LNCaP clone FGC (cell line): ENCODE measurements at regions not wholly inside any gene's neighbourhood (a gene's known extent, or its start where the extent isn't known, plus 50 kb on each side); places are given as distances from the start of the nearest gene placed in this dataset.

Source experiments
- DNase-seq: peaks from one replicate; pipeline ENCODE4 v3.0.0-alpha.2; 2011; ENCODE audit warnings: low read depth
- H3K4me3 ChIP-seq: 2 replicates; pipeline ENCODE4 v1.5.1; 2011; ENCODE audit warnings: mild to moderate bottlenecking, low read depth, low read length, control low read depth
- TF ChIP-seq, protein P1 (sequence below): IDR thresholded peaks from 2 replicates; pipeline ENCODE4 v1.5.1; 2012; ENCODE audit warnings: mild to moderate bottlenecking; ENCODE audit not compliant: control insufficient read depth, insufficient read depth; ENCODE audit errors: extremely low read depth

DNA sequence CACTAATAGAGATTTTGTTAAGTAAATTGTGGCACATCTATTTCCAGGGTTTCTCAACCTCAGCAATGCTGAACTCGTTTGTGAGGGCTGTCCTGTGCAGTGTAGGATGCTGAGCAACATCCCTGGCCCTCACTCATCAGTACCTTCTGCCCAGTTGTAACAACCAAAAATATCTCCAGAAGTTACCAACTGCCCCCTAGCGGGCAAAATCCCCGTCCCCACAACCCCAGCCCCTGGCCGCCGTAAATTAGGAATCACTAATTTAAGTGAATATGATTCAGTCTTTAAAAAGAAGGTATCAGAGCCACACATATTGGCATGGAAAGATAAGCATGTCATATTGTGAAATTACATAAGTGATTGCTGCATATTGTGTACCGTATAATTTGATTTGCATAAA, 123.4 kb downstream of the ASB9 start:
- TF ChIP-seq, protein P1, sequence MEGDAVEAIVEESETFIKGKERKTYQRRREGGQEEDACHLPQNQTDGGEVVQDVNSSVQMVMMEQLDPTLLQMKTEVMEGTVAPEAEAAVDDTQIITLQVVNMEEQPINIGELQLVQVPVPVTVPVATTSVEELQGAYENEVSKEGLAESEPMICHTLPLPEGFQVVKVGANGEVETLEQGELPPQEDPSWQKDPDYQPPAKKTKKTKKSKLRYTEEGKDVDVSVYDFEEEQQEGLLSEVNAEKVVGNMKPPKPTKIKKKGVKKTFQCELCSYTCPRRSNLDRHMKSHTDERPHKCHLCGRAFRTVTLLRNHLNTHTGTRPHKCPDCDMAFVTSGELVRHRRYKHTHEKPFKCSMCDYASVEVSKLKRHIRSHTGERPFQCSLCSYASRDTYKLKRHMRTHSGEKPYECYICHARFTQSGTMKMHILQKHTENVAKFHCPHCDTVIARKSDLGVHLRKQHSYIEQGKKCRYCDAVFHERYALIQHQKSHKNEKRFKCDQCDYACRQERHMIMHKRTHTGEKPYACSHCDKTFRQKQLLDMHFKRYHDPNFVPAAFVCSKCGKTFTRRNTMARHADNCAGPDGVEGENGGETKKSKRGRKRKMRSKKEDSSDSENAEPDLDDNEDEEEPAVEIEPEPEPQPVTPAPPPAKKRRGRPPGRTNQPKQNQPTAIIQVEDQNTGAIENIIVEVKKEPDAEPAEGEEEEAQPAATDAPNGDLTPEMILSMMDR, result peak; percentile 45
- no peak overlapping the region for H3K4me3 ChIP-seq
- DNase-seq, result no peak

DNA sequence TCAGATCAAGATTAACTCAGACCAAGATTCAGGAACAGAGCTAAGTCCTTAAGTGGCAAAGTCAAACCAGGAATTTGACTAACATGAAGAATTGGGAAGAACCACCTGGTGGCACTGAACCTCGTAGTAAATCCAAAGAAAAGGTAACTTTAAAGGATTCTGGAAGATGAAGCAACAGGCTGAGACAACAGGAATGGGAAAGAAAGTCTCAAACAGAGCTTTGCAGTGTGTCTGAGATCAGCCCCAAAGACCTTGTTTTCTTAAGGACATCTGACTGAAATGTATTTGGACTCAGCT, 126.1 kb downstream of the ASB9 start:
- H3K4me3 ChIP-seq, result no peak overlapping the region
- DNase-seq, result no peak

DNA sequence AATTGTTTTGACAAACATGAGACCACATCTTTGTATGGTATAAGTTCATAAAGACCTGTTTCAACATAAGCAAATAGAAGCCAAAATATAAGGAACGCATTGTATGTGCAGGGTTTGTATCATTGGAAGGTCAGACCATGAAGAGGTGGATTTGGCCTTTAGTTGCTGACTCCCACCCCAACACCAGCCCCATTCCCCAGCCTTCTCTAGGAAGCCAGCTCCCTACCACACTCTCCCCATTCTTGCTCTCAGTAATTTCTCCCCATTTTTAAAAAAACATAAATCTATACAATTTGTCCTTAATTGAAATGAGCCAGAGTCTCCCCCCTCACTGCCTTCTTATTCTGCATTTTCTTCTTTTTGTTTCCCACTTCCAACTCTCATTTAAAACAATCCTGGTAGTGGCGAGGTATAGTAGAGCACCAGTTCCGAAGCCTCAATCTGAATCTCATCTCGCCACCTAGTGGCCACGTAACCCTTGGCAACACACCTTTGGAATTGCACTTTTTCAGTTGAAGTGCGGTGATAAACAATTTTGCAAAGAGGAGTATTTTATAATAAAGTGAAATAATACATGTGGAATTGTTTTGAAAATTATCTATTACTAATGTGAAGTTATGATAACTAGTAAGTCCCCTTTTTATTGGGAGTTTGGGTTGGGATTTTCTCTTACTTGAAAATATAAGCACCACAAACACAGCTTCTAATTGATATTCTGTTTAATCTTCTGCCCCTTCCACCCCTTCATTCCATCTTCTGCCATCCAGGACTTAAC, 126.6 kb downstream of the ASB9 start:
- no peak overlapping the region for H3K4me3 ChIP-seq
- DNase-seq, result no peak
- TF ChIP-seq, protein P1, result peak; percentile 68

More for the DNA sequence above, 126.1 kb downstream of the ASB9 start:
- TF ChIP-seq, protein P1, result no peak

DNA sequence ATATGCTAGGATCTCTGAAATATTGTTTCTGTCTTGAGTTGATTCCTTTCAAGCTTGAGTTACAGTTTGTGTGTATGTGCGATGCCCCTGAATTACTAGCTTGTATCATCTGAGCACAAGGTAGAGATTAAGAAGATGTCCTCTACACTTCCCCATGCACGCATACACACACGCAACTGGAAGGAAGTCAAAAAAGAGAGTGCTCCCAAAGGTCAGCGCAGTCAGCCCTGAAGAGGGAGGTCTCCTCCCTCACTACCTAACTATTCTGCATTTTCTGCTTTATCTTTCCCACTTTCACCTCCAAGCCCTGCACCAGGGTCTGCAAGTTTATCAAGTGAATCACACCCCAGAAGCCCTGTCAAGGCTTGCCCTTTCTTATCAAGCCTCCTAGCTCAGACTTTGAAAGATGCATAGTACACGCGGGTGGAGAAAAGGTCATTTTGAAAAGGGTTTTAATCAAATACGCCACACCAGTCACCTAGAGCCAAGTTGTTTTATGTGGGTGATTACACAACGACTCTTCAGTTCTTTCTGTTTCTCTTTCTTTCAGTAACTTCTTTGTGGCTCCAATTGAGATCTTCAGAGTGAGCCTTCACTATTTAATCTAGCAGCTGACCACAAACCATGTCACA, 127.7 kb downstream of the ASB9 start:
- TF ChIP-seq, protein P1, result no peak
- DNase-seq, result no peak
- no peak overlapping the region for H3K4me3 ChIP-seq

DNA sequence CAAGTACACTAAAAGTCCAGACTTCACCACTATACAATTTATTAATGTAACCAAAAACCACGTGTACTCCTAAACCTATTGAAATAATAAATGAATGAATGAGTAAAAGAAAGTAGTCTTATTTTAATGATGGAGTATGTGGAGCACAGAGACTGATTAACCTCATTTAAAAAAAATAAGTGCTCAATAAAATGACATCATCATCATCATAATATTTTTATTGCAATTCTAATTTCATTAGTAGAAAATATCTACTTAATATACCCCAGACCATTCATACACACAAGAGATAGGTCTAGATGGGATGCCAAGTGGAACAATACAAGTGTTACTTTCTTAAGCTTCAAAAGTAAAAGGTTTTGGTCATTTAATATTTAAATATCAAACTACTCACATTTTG, 133.1 kb downstream of the ASB9 start:
- no peak for DNase-seq
- H3K4me3 ChIP-seq, result no peak overlapping the region
- TF ChIP-seq, protein P1, result no peak

DNA sequence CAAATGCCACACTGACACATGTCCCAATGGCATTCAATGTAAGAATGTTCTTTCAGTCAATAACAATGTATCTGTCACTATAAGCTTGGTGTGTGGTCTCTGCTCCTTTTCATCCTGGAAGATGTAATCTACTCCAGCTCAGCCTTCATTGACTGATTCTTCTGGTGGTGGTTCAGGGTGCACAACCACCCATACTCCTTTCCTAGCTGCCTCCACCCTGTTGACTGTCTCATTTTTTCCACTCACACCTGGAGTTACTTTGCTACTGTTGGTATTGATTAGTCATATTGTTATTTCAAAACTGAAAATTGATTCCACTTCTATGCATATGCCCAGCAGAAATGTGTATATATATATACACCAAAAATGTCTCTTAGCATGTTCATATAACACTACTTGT, 140.5 kb downstream of the ASB9 start:
- no peak for DNase-seq
- TF ChIP-seq, protein P1, result no peak
- H3K4me3 ChIP-seq, result no peak overlapping the region

DNA sequence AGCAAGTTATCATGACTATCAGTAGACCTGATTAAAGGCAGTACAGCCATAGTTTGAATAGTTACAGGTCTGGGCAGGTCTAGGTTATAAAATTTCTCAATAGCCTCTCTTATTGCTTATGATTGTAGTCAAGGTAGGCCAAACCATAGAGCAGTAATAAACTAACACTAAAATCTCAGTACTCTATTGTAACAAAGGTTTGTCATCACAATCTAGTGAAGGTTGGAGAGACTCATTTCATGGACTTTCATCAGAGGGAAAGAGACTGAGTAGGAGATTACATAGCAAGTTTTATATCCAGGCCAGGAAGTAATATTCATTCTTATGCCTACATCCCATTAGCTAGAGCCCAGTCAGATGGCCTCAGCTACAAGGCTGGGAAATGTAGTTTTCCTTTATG, 141.0 kb downstream of the ASB9 start:
- TF ChIP-seq, protein P1, result no peak
- H3K4me3 ChIP-seq, result no peak overlapping the region
- DNase-seq, result no peak
